ENCODE measurements at regions not wholly inside any gene's neighbourhood (a gene's known extent, or its start where the extent isn't known, plus 50 kb on each side); places are given as distances from the start of the nearest gene placed in this dataset.

- no peak for TF ChIP-seq CTCF (IDR thresholded peaks at IDR 0.05; ENCODE audit: control insufficient read depth, extremely low read depth, insufficient read depth)
- no peak for DNase-seq (ENCODE audit: low read depth)
- H3K4me3 ChIP-seq (ENCODE audit: low read depth, low read length): no peak overlapping the region
Measured at GRCh38 chr2:21392649-21393048, 268.9 kb downstream of the TDRD15 start.

DNA sequence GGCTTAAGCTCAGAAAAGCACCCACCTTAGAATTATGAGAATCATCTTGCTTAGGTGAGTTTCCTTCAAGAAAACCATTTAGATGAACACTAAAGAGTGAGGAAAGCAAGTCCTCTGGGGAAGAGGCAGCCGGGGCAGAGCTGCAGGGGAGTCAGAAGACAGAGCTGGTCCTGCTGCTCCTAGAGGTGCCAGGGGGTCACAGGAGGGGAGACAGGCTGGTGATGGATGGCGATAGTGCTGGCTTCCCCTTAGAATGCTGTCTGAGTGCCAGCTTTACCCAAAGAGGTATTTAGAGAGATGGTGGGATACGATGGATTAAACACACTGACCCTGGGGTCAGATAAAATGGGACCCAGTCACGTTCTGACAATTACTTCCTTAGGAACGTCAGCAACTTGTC, 269.4 kb downstream of the TDRD15 start:
- TF ChIP-seq CTCF (IDR thresholded peaks at IDR 0.05; ENCODE audit: control insufficient read depth, extremely low read depth, insufficient read depth): no peak
- H3K4me3 ChIP-seq (ENCODE audit: low read depth, low read length): no peak overlapping the region
- no peak for DNase-seq (ENCODE audit: low read depth)

DNA sequence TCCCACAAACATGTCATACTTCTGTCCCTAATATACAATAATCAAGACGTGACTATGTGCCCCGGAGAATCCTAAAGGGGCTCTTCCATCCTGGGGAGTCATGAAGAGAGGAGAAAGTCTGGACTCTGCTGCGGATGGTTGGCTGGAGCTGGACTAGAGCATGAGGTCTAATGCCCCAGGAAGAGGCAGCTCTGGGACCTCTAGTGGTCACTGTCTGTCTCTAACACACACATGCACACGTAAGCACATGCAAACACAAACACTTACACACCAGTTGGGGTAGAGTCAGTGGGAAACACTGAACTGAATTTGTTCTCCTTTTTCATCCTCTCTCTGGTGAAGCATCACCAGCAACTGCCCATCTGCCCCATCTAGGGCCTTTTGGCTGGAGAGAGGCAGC, 271.6 kb downstream of the TDRD15 start:
- DNase-seq (ENCODE audit: low read depth): no peak

DNA sequence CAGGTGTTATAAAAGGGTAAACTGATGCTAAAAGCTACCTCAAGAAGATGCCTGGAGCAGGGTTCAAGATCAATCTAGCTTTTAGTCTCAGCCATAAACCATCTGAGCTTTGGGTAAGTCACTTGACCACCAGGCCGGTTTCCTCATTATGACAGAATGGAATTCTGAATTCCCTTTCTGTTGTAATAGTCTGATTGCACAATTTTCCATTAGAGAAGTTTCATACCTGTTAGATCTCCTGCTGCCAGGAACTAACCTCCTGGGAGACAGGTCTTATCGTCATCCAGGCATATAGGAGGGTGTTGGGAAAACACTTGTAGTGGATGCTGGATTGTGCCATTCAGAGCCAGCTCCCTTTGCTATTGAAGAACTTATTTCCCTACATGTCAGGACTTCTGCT, 272.5 kb downstream of the TDRD15 start:
- no peak overlapping the region for H3K4me3 ChIP-seq (ENCODE audit: low read depth, low read length)
- no peak for TF ChIP-seq CTCF (IDR thresholded peaks at IDR 0.05; ENCODE audit: control insufficient read depth, extremely low read depth, insufficient read depth)
- no peak for DNase-seq (ENCODE audit: low read depth)

More for the DNA sequence above, 271.6 kb downstream of the TDRD15 start:
- peak; percentile 56 for TF ChIP-seq CTCF (IDR thresholded peaks at IDR 0.05; ENCODE audit: control insufficient read depth, extremely low read depth, insufficient read depth)
- H3K4me3 ChIP-seq (ENCODE audit: low read depth, low read length): no peak overlapping the region

DNA sequence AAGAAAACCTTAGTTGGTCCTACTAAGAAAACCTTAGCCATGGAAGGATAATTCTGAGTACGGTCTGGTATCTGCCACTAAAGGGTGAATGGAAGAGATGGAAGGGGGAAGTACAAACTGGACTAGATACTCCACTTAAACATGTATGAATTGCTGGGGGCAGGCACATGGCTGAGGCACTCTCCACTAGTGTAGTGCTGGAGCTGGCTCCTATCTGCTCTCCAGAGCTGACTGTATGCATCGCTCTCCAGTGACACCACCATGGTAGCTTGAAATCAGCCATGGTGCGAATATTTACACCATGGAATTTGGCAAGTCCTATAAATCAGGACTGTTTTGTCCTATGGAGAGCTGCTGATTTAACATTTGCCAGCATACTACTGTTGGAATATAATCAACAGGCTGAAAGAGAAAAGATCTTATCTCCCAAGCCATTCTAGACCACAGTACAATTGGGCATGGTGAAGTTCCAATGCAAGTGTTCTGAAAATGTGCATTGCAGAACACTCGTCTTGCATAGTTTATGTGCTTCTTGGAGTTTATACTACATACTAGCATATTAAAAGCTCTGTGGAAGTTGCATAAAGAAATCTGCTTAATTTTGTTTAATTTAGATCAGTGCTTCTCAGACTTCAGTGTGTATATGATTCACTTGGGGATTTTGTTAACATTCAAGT, 277.4 kb downstream of the TDRD15 start:
- DNase-seq (ENCODE audit: low read depth): no peak
- TF ChIP-seq CTCF (IDR thresholded peaks at IDR 0.05; ENCODE audit: control insufficient read depth, extremely low read depth, insufficient read depth): no peak
- H3K4me3 ChIP-seq (ENCODE audit: low read depth, low read length): no peak overlapping the region

DNA sequence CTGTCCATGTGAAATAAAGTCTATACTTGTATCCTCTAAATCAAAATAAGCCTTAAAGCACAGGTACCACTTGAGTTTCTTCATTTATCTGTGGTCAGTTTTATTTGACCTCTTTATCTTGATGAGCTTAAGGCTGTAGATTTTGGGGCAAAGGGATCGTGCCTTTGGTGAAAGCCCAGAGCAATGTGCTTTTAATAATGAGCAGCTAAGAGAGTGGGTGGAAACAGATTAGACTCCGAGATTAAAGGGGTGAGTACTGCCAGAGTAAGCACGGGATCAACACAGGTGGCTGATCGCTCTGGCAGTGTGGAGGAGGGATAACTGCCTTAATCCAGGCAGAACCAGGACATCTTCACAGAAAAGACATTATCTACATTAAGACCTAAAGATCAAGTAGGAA, 280.4 kb downstream of the TDRD15 start:
- no peak overlapping the region for H3K4me3 ChIP-seq (ENCODE audit: low read depth, low read length)
- no peak for DNase-seq (ENCODE audit: low read depth)
- no peak for TF ChIP-seq CTCF (IDR thresholded peaks at IDR 0.05; ENCODE audit: control insufficient read depth, extremely low read depth, insufficient read depth)

Measured in LNCaP clone FGC (cell line).